DOHH2 (cell line): ENCODE measurements at regions not wholly inside any gene's neighbourhood (a gene's known extent, or its start where the extent isn't known, plus 50 kb on each side); places are given as distances from the start of the nearest gene placed in this dataset.

ENCODE experiments used
- H3F3A ChIP-seq: fragments of 200-600 bp; sonication (generic), shearing (Covaris generic); 2 replicates; pipeline ENCODE4 v1.6.0; 2016; ENCODE audit warnings: antibody characterized with exemption, mild to moderate bottlenecking; ENCODE audit not compliant: control insufficient read depth, insufficient read depth
- H3K27ac ChIP-seq: fragments of 200-600 bp; sonication (generic); 2 replicates; pipeline ENCODE4 v1.5.1; 2014; ENCODE audit warnings: low read depth, mild to moderate bottlenecking, low read length, moderate library complexity
- H3K27me3 ChIP-seq: fragments of 200-600 bp; sonication (generic); 2 replicates; pipeline ENCODE4 v1.6.1; 2014; ENCODE audit warnings: mild to moderate bottlenecking, low read length, mixed read lengths; ENCODE audit not compliant: control insufficient read depth
- H3K36me3 ChIP-seq: fragments of 200-600 bp; sonication (generic); 2 replicates; pipeline ENCODE4 v1.6.1; 2014; ENCODE audit warnings: mild to moderate bottlenecking, low read length, moderate library complexity, mixed read lengths; ENCODE audit not compliant: control insufficient read depth
- H3K4me1 ChIP-seq: fragments of 200-600 bp; sonication (generic); 2 replicates; pipeline ENCODE4 v1.6.1; 2014; ENCODE audit warnings: mild to moderate bottlenecking, low read length, mixed read lengths; ENCODE audit not compliant: control insufficient read depth
- H3K4me2 ChIP-seq: fragments of 200-600 bp; sonication (generic); 2 replicates; pipeline ENCODE4 v1.6.0; 2014; ENCODE audit warnings: mild to moderate bottlenecking, low read length, moderate library complexity
- H3K4me3 ChIP-seq: fragments of 200-600 bp; sonication (generic); 2 replicates; pipeline ENCODE4 v1.5.1; 2014; ENCODE audit warnings: mild to moderate bottlenecking, low read length, mixed read lengths
- H3K79me2 ChIP-seq: fragments of 200-600 bp; sonication (generic); 2 replicates; pipeline ENCODE4 v1.6.1; 2014; ENCODE audit warnings: mild to moderate bottlenecking, low read length, mixed read lengths; ENCODE audit not compliant: control insufficient read depth
- H3K9me2 ChIP-seq: fragments of 200-600 bp; sonication (generic); replicated peaks from 2 replicates; pipeline ENCODE4 v1.6.1; 2014; ENCODE audit warnings: mild to moderate bottlenecking, low read length, mixed read lengths; ENCODE audit not compliant: control insufficient read depth
- H3K9me3 ChIP-seq: fragments of 200-600 bp; sonication (generic); 2 replicates; pipeline ENCODE4 v1.6.1; 2014; ENCODE audit warnings: antibody characterized with exemption, low read length, mixed read lengths; ENCODE audit not compliant: control insufficient read depth, insufficient read depth
- H4K20me1 ChIP-seq: fragments of 200-600 bp; sonication (generic); 2 replicates; pipeline ENCODE4 v1.6.0; 2014; ENCODE audit warnings: low read depth, mild to moderate bottlenecking, antibody characterized with exemption, low read length, moderate library complexity; ENCODE audit not compliant: control insufficient read depth, insufficient read depth
- CTCF ChIP-seq: fragments of 200-600 bp; sonication (generic); IDR thresholded peaks from one replicate; pipeline ENCODE4 v1.5.1; 2014; ENCODE audit warnings: antibody characterized with exemption, mild to moderate bottlenecking, low read depth, low read length; ENCODE audit not compliant: poor library complexity, severe bottlenecking
- EZH2phosphoT487 ChIP-seq: fragments of 200-600 bp; sonication (generic); IDR thresholded peaks from 2 replicates; pipeline ENCODE4 v1.6.1; 2017; ENCODE audit warnings: borderline replicate concordance, mild to moderate bottlenecking, antibody characterized with exemption, low read length, moderate library complexity, mixed read lengths

- Histone ChIP-seq H3K4me3 (no peak overlapping the region), H3K36me3 (no peaks in the 10 kb centered on the region), H3K9me3 (no peaks in the 10 kb centered on the region), H3K9me2 (no peaks in the 10 kb centered on the region), H3K79me2 (no peaks in the 10 kb centered on the region), H3F3A (no peaks in the 10 kb centered on the region), H3K27me3 (no peaks in the 10 kb centered on the region), H3K4me1 (no peaks in the 10 kb centered on the region), H4K20me1 (no peaks in the 10 kb centered on the region), H3K4me2 (no peak overlapping the region), H3K27ac (no peak overlapping the region)
- TF ChIP-seq CTCF (no peak), EZH2phosphoT487 (no peak)
These were observed 799.3 kb downstream of the TBC1D32 start for GRCh38 chr6:120534954-120535353.

GRCh38 chr6:120526576-120526975 lies 807.7 kb downstream of the TBC1D32 start:
- H3K36me3 ChIP-seq: no peaks in the 10 kb centered on the region
- H3K27ac ChIP-seq: no peak overlapping the region
- no peak overlapping the region for H3K4me3 ChIP-seq
- no peaks in the 10 kb centered on the region for H3K79me2 ChIP-seq
- no peaks in the 10 kb centered on the region for H3K27me3 ChIP-seq
- no peaks in the 10 kb centered on the region for H4K20me1 ChIP-seq
- H3F3A ChIP-seq: no peaks in the 10 kb centered on the region
- no peak overlapping the region for H3K4me2 ChIP-seq
- no peaks in the 10 kb centered on the region for H3K9me3 ChIP-seq
- no peaks in the 10 kb centered on the region for H3K4me1 ChIP-seq
- TF ChIP-seq CTCF: no peak
- no peak for TF ChIP-seq EZH2phosphoT487
- H3K9me2 ChIP-seq: no peaks in the 10 kb centered on the region

GRCh38 chr6:120514544-120514943 lies 819.7 kb downstream of the TBC1D32 start:
- Histone ChIP-seq H3K27me3 (no peaks in the 10 kb centered on the region), H3K4me2 (no peak overlapping the region), H3K36me3 (no peaks in the 10 kb centered on the region), H4K20me1 (no peaks in the 10 kb centered on the region), H3F3A (no peaks in the 10 kb centered on the region), H3K4me3 (no peak overlapping the region), H3K79me2 (no peaks in the 10 kb centered on the region), H3K9me3 (no peaks in the 10 kb centered on the region), H3K9me2 (no peaks in the 10 kb centered on the region), H3K4me1 (no peaks in the 10 kb centered on the region), H3K27ac (no peak overlapping the region)
- no peak for TF ChIP-seq EZH2phosphoT487
- no peak for TF ChIP-seq CTCF

GRCh38 chr6:120511712-120512111 lies 822.6 kb downstream of the TBC1D32 start:
- H3K9me2 ChIP-seq: no peaks in the 10 kb centered on the region
- no peaks in the 10 kb centered on the region for H3K4me1 ChIP-seq
- no peaks in the 10 kb centered on the region for H3K36me3 ChIP-seq
- TF ChIP-seq CTCF (no peak), EZH2phosphoT487 (no peak)
- no peaks in the 10 kb centered on the region for H3F3A ChIP-seq
- H3K27ac ChIP-seq: no peak overlapping the region
- no peaks in the 10 kb centered on the region for H4K20me1 ChIP-seq
- no peak overlapping the region for H3K4me2 ChIP-seq
- H3K27me3 ChIP-seq: no peaks in the 10 kb centered on the region
- no peaks in the 10 kb centered on the region for H3K79me2 ChIP-seq
- no peak overlapping the region for H3K4me3 ChIP-seq
- no peaks in the 10 kb centered on the region for H3K9me3 ChIP-seq
